ENCODE measurements at regions not wholly inside any gene's neighbourhood (a gene's known extent, or its start where the extent isn't known, plus 50 kb on each side); places are given as distances from the start of the nearest gene placed in this dataset.

- intact Hi-C loops (cut with micrococcal nuclease) = no loop called here
- dilution Hi-C loops (cut with MboI; ENCODE audit: extremely low pct_ligation_motif_present, low sequenced_read_pairs) = no loop called here
- DNase-seq (ENCODE audit: low read depth, low spot score) (no peak), FAIRE-seq (no peak)
- H3K36me3 ChIP-seq (ENCODE audit: control insufficient read depth in 2 of 2, extremely low read depth in 1 of 2, insufficient read depth in 2 of 2, low read length in 2 of 2) = no peaks in the 10 kb centered on the region
- H3K4me3 ChIP-seq (replicated peaks in 1 of 3; ENCODE audit: insufficient read depth in 1 of 3, low read depth in 1 of 3, low read length in 3 of 3) = no peak overlapping the region
- TF ChIP-seq MYC (IDR thresholded peaks at IDR 0.05; ENCODE audit: low read depth, low read length) (no peak), EZH2 (IDR thresholded peaks at IDR 0.05; ENCODE audit: borderline replicate concordance, low read depth, low read length, severe bottlenecking) (no peak), CTCF (IDR thresholded peaks at IDR 0.05; ENCODE audit: extremely low read depth in 1 of 2, insufficient read depth in 1 of 2, low read depth in 1 of 2, low read length in 2 of 2) (no peak), POLR2AphosphoS5 (IDR thresholded peaks at IDR 0.05; ENCODE audit: insufficient read depth, low read depth, low read length) (no peak), GATA2 (IDR thresholded peaks at IDR 0.05; ENCODE audit: insufficient read depth, insufficient read length, low read depth, low read length) (no peak), POLR2A (IDR thresholded peaks at IDR 0.05; ENCODE audit: low read depth, low read length) (no peak), FOS (IDR thresholded peaks at IDR 0.05; ENCODE audit: borderline replicate concordance, insufficient read depth, low read length) (no peak), JUN (IDR thresholded peaks at IDR 0.05; ENCODE audit: borderline replicate concordance, insufficient read depth, insufficient read length, low read depth) (no peak)
- TF ChIP-seq, protein P1, sequence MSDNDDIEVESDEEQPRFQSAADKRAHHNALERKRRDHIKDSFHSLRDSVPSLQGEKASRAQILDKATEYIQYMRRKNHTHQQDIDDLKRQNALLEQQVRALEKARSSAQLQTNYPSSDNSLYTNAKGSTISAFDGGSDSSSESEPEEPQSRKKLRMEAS (IDR thresholded peaks at IDR 0.05; ENCODE audit: insufficient read depth, insufficient read length) = no peak
- no peaks in the 10 kb centered on the region for H3K9me3 ChIP-seq (replicated peaks; ENCODE audit: control insufficient read depth, insufficient read depth, low read length)
- no TSS peak for BruUV-seq (replicated peaks)
- H2AFZ ChIP-seq (ENCODE audit: low read depth, low read length) = no peak overlapping the region
- no peak overlapping the region for H3K27ac ChIP-seq (ENCODE audit: insufficient read depth, low read depth, low read length)
- ChIA-PET CTCF (interaction anchor here (0.9 kb wide), 1 partner anchor 425 kb away, joined by 3 read pairs; no protein-coding TSS in a partner anchor), POLR2A (interaction anchor here (0.5 kb wide), 1 partner anchor 1010 kb away, joined by 4 read pairs; no protein-coding TSS in a partner anchor)
- H3K9ac ChIP-seq (replicated peaks; ENCODE audit: extremely low read depth, insufficient read depth, low read length) = no peak overlapping the region
- no peaks in the 10 kb centered on the region for H4K20me1 ChIP-seq (replicated peaks; ENCODE audit: control insufficient read depth, extremely low read depth, insufficient read depth, low read length)
- no peaks in the 10 kb centered on the region for H3K4me1 ChIP-seq (ENCODE audit: control insufficient read depth, extremely low read depth, insufficient read depth, low read length)
- H3K27me3 ChIP-seq (ENCODE audit: control insufficient read depth in 2 of 2, insufficient read depth in 2 of 2, low read length in 2 of 2) = peaks cover 8 to 16% of the 10 kb centered on the region in 2 experiments
- H3K79me2 ChIP-seq (ENCODE audit: control insufficient read depth, insufficient read depth, low read length) = no peaks in the 10 kb centered on the region
- no peak overlapping the region for H3K4me2 ChIP-seq (ENCODE audit: insufficient read depth, low read length)
- H3K9me1 ChIP-seq (replicated peaks; ENCODE audit: control insufficient read depth, extremely low read depth, insufficient read depth, low read length) = no peaks in the 10 kb centered on the region
Measured at GRCh38 chr21:35414507-35415139, 365.5 kb upstream of the RUNX1 start.

Measured in endothelial cell of umbilical vein (primary cell).